ENCODE measurements at regions not wholly inside any gene's neighbourhood (a gene's known extent, or its start where the extent isn't known, plus 50 kb on each side); places are given as distances from the start of the nearest gene placed in this dataset.

DNA sequence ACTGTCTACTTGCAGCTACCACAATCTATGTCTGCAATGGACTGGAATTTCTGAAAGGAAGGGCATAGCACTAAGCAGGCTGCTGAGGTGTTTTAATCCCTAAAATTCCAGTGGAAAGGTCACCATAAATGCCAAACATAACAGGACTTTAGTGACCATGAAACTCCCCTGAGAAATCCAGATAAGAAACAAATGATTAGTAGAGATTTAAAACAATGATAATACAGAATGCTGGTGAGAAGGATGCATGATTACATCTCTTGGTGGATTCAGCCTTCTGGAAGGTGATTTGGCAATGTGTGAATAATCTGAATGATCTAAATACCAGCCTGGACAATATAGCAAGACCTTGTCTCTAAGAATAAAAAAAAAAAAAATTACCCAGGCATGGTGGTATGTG lies 475.0 kb upstream of the CBLB start:
- Histone ChIP-seq H2AFZ (no peak overlapping the region), H3K27me3 (no peaks in the 10 kb centered on the region), H3K4me3 (no peak overlapping the region), H3K36me3 (replicated peaks; ENCODE audit: insufficient read depth, low read depth) (no peaks in the 10 kb centered on the region), H3K79me2 (no peaks in the 10 kb centered on the region), H3K4me2 (no peak overlapping the region), H3K9me3 (ENCODE audit: low read depth) (no peaks in the 10 kb centered on the region), H3K9me2 (replicated peaks; ENCODE audit: insufficient read depth) (no peaks in the 10 kb centered on the region), H3K4me1 (ENCODE audit: insufficient read depth) (peaks cover 9% of the 10 kb centered on the region), H3K27ac (no peak overlapping the region), H4K20me1 (ENCODE audit: insufficient read depth, poor library complexity, severe bottlenecking) (no peaks in the 10 kb centered on the region)
- no peak for DNase-seq (ENCODE audit: low spot score)
- TF ChIP-seq, protein P1, sequence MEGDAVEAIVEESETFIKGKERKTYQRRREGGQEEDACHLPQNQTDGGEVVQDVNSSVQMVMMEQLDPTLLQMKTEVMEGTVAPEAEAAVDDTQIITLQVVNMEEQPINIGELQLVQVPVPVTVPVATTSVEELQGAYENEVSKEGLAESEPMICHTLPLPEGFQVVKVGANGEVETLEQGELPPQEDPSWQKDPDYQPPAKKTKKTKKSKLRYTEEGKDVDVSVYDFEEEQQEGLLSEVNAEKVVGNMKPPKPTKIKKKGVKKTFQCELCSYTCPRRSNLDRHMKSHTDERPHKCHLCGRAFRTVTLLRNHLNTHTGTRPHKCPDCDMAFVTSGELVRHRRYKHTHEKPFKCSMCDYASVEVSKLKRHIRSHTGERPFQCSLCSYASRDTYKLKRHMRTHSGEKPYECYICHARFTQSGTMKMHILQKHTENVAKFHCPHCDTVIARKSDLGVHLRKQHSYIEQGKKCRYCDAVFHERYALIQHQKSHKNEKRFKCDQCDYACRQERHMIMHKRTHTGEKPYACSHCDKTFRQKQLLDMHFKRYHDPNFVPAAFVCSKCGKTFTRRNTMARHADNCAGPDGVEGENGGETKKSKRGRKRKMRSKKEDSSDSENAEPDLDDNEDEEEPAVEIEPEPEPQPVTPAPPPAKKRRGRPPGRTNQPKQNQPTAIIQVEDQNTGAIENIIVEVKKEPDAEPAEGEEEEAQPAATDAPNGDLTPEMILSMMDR (IDR thresholded peaks at IDR 0.05; ENCODE audit: poor library complexity), result no peak
- TF ChIP-seq EZH2 (IDR thresholded peaks at IDR 0.05; ENCODE audit: borderline replicate concordance) (no peak), EZH2phosphoT487 (IDR thresholded peaks at IDR 0.05; ENCODE audit: low read depth, severe bottlenecking, unreplicated experiment) (no peak)

DNA sequence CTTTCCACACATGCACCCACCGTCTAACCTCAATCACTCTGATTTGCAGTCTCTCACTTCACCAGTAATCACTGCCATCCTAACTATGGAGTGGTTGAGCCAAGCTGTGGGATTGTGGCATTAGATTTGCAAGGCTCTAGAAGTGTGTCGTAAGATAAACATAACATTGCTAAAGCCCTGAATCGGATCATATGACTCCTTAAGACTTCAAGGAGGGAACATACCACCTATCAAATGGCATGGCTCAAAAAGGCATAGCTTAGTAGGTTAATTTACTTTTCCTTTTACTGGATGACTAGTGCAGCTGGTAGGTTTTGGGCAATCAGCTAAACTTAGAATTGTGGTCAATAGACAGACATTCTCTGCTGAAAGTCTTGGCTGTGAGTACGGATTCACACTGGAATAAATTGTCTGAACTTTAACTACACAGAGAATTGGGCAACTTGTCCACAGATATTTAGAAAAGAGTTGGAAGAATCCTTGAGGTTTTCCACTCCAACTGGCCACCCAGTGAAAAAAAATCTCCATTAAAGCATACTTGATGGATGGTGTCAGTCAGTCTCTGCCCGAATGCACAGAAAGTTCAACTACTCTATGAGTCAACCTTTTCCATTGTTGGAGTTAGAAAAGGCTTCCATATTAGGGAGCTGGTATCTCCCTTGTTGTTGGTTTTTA lies 476.7 kb upstream of the CBLB start:
- Histone ChIP-seq H3K79me2 (no peaks in the 10 kb centered on the region), H4K20me1 (ENCODE audit: insufficient read depth, poor library complexity, severe bottlenecking) (no peaks in the 10 kb centered on the region), H3K9me3 (ENCODE audit: low read depth) (no peaks in the 10 kb centered on the region), H3K36me3 (replicated peaks; ENCODE audit: insufficient read depth, low read depth) (no peaks in the 10 kb centered on the region), H3K27me3 (no peaks in the 10 kb centered on the region), H3K4me3 (no peak overlapping the region), H3K27ac (peak overlapping the region; percentile 15), H3K9me2 (replicated peaks; ENCODE audit: insufficient read depth) (no peaks in the 10 kb centered on the region), H2AFZ (no peak overlapping the region), H3K4me2 (no peak overlapping the region), H3K4me1 (ENCODE audit: insufficient read depth) (peaks cover 9% of the 10 kb centered on the region)
- 53% methylated on average over 5 of the region's 5 CpGs for WGBS (ENCODE audit: low lambda C conversion rate, missing lambda C conversion rate)
- peak; percentile 34 for DNase-seq (ENCODE audit: low spot score)
- TF ChIP-seq EZH2 (IDR thresholded peaks at IDR 0.05; ENCODE audit: borderline replicate concordance), result no peak
- no peak for TF ChIP-seq EZH2phosphoT487 (IDR thresholded peaks at IDR 0.05; ENCODE audit: low read depth, severe bottlenecking, unreplicated experiment)

DNA sequence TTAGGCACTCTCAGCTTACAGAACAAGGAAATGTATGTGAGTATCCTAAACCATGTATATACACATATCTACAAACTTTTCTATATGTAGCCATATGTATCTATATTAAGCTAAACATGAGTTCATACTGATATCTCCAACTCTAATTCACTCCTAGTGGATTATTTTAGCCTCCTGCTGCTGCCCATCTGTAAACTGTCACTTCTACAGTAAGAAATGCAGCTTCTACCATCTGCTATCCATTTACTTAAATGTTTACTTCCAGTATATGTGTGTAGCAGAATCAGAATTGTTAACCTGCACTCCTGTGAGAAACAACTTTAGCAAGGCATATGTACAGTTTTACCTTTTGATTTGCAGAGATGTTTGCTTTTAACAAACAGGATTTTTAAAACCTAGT lies 478.5 kb upstream of the CBLB start:
- Histone ChIP-seq H3K9me2 (replicated peaks; ENCODE audit: insufficient read depth) (no peaks in the 10 kb centered on the region), H4K20me1 (ENCODE audit: insufficient read depth, poor library complexity, severe bottlenecking) (no peaks in the 10 kb centered on the region), H3K4me2 (no peak overlapping the region), H3K27me3 (no peaks in the 10 kb centered on the region), H3K9me3 (ENCODE audit: low read depth) (no peaks in the 10 kb centered on the region), H3K27ac (no peak overlapping the region), H3K4me3 (no peak overlapping the region), H3K36me3 (replicated peaks; ENCODE audit: insufficient read depth, low read depth) (no peaks in the 10 kb centered on the region), H2AFZ (no peak overlapping the region), H3K79me2 (no peaks in the 10 kb centered on the region), H3K4me1 (ENCODE audit: insufficient read depth) (peaks cover 9% of the 10 kb centered on the region)
- DNase-seq (ENCODE audit: low spot score), result no peak
- TF ChIP-seq, protein P1 (IDR thresholded peaks at IDR 0.05; ENCODE audit: poor library complexity), result no peak
- TF ChIP-seq EZH2 (IDR thresholded peaks at IDR 0.05; ENCODE audit: borderline replicate concordance) (no peak), EZH2phosphoT487 (IDR thresholded peaks at IDR 0.05; ENCODE audit: low read depth, severe bottlenecking, unreplicated experiment) (no peak)

DNA sequence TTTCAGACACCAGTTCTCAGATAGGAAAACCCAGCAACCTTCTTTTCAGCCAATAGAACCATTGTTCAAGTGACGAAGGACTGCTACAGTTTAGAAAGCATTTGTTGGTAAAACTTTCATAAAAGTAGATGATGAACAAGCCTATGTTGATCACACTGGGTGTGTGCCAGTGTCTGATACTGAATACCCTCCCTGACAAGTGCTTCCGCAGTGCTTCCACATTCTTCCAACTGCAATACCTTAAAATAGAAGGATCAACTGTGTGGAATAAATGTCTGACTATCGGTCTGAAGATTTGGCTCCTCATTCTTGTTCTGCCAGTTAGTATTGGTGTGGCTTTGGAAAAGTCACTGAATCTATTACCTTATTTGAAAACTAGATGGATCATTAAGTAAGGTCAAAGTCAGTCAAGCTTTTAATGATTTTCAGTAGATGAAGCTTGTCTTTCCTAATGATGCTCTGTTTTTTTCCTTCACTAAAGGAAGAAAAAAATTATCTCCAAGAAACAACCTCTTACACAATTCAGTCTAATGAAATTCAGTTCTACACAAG lies 479.4 kb upstream of the CBLB start:
- Histone ChIP-seq H4K20me1 (ENCODE audit: insufficient read depth, poor library complexity, severe bottlenecking) (no peaks in the 10 kb centered on the region), H2AFZ (no peak overlapping the region), H3K4me2 (no peak overlapping the region), H3K9me2 (replicated peaks; ENCODE audit: insufficient read depth) (no peaks in the 10 kb centered on the region), H3K36me3 (replicated peaks; ENCODE audit: insufficient read depth, low read depth) (no peaks in the 10 kb centered on the region), H3K4me3 (no peak overlapping the region), H3K27ac (no peak overlapping the region), H3K27me3 (no peaks in the 10 kb centered on the region), H3K79me2 (no peaks in the 10 kb centered on the region), H3K4me1 (ENCODE audit: insufficient read depth) (peaks cover 9% of the 10 kb centered on the region), H3K9me3 (ENCODE audit: low read depth) (no peaks in the 10 kb centered on the region)
- TF ChIP-seq EZH2 (IDR thresholded peaks at IDR 0.05; ENCODE audit: borderline replicate concordance) (no peak), EZH2phosphoT487 (IDR thresholded peaks at IDR 0.05; ENCODE audit: low read depth, severe bottlenecking, unreplicated experiment) (no peak)
- TF ChIP-seq, protein P1 (IDR thresholded peaks at IDR 0.05; ENCODE audit: poor library complexity), result no peak
- WGBS (ENCODE audit: low lambda C conversion rate, missing lambda C conversion rate), result 85% methylated on average over 3 of the region's 3 CpGs
- DNase-seq (ENCODE audit: low spot score), result no peak
